ENCODE measurements at regions not wholly inside any gene's neighbourhood (a gene's known extent, or its start where the extent isn't known, plus 50 kb on each side); places are given as distances from the start of the nearest gene placed in this dataset.

DNA sequence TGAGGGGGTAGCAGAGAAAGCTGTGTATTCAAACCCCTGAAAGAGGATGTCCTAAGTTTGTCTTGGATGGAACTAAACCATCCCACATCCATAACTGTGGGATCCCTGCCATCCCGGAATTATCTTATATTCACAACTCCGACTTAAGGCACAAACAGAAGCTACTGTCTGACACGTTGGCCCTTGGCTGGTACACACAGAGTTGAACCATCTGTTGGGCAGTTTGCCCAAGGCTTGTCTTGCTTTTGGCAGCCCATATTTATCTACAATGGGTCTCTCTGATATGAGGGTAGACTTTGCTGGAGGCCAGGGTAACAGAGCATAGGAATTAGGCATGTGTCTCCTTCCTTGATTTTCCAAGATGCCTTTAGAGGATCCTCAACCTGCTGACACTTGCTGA lies 116.6 kb upstream of the PROKR2 start:
- TF ChIP-seq, protein P1, sequence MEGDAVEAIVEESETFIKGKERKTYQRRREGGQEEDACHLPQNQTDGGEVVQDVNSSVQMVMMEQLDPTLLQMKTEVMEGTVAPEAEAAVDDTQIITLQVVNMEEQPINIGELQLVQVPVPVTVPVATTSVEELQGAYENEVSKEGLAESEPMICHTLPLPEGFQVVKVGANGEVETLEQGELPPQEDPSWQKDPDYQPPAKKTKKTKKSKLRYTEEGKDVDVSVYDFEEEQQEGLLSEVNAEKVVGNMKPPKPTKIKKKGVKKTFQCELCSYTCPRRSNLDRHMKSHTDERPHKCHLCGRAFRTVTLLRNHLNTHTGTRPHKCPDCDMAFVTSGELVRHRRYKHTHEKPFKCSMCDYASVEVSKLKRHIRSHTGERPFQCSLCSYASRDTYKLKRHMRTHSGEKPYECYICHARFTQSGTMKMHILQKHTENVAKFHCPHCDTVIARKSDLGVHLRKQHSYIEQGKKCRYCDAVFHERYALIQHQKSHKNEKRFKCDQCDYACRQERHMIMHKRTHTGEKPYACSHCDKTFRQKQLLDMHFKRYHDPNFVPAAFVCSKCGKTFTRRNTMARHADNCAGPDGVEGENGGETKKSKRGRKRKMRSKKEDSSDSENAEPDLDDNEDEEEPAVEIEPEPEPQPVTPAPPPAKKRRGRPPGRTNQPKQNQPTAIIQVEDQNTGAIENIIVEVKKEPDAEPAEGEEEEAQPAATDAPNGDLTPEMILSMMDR (IDR thresholded peaks at IDR 0.05) = no peak
- TF ChIP-seq RAD21 (conservative IDR thresholded peaks at IDR 0.05 in 1 of 2, IDR thresholded peaks at IDR 0.05 in 1 of 2) = no peak
